ENCODE measurements at regions not wholly inside any gene's neighbourhood (a gene's known extent, or its start where the extent isn't known, plus 50 kb on each side); places are given as distances from the start of the nearest gene placed in this dataset.

- no peak for DNase-seq (ENCODE audit: low spot score)
These were observed 67.1 kb upstream of the ROBO2 start for GRCh38 chr3:76972624-76973296.

GRCh38 chr3:76976996-76977395 is 62.9 kb upstream of the ROBO2 start:
- DNase-seq (ENCODE audit: low spot score): no peak

- DNase-seq (ENCODE audit: low spot score): no peak
These were observed 54.3 kb upstream of the ROBO2 start for GRCh38 chr3:76985645-76986044.

GRCh38 chr3:76986876-76987474 is 52.9 kb upstream of the ROBO2 start:
- no peak for DNase-seq (ENCODE audit: low spot score)
